ENCODE measurements at regions not wholly inside any gene's neighbourhood (a gene's known extent, or its start where the extent isn't known, plus 50 kb on each side); places are given as distances from the start of the nearest gene placed in this dataset.
"Not testable (repeated sequence)": the region's sequence is repeated elsewhere in the genome, so short reads cannot be mapped to it uniquely, and the experiment has no call there.

DNA sequence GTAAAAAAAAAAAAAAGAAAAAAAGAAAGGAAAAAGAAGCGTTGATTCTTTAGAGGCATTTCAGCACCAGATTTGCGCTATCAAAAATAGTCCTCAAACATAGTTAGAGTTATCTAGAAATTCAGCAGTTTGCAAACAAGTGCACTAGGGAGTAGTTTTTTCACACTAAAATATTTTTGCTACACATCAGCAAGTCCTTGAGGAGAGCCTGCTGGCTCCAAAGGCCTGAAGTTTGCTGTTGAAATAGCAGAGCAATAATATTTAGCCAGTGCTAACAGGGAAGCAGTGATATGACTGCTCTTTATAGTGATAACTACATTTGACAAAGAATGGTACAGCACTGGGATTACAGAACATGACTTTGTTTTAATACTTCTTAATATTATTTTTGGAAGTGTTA lies 472.2 kb downstream of the PCDH7 start:
- H3K4me3 ChIP-seq (ENCODE audit: insufficient read length, low read depth), result no peak overlapping the region
- no peak overlapping the region for H3K9ac ChIP-seq (ENCODE audit: insufficient read length, low read depth)
- DNase-seq (ENCODE audit: low read depth, low spot score), result no peak
- TF ChIP-seq ZNF274 (IDR thresholded peaks at IDR 0.05; ENCODE audit: low read depth, low read length) (no peak), YY1 (IDR thresholded peaks at IDR 0.05; ENCODE audit: insufficient read depth, insufficient read length) (no peak), SUZ12 (IDR thresholded peaks at IDR 0.05; ENCODE audit: extremely low read depth, insufficient read depth, insufficient read length) (no peak)
- H3K9me3 ChIP-seq (ENCODE audit: insufficient read depth, low read length), result no peaks in the 10 kb centered on the region
- H3K36me3 ChIP-seq (ENCODE audit: insufficient read depth, insufficient read length, low read length), result no peaks in the 10 kb centered on the region
- no peaks in the 10 kb centered on the region for H3K27me3 ChIP-seq (ENCODE audit: insufficient read depth, insufficient read length)
- no peaks in the 10 kb centered on the region for H3K4me1 ChIP-seq (ENCODE audit: insufficient read depth, insufficient read length)

DNA sequence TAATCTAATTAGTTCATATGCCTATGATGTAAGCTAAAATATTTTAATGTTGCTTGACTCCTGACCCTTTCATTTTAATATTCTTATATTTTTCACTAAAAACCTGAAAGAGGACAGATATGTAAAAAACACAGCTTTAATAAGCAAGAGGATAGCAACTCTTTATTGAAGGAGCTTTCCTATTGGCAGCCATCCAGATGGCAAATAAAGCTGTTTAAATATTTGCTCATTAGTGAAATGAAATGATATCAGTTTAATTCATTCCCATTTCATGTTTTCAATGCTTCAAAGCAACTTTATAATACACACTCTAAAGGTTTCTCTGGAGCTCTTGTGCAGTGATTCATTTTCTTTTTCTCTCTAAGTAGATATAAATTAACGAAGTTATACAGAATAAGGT lies 473.4 kb downstream of the PCDH7 start:
- TF ChIP-seq SUZ12 (IDR thresholded peaks at IDR 0.05; ENCODE audit: extremely low read depth, insufficient read depth, insufficient read length), result no peak
- TF ChIP-seq YY1 (IDR thresholded peaks at IDR 0.05; ENCODE audit: insufficient read depth, insufficient read length), result no peak
- TF ChIP-seq ZNF274 (IDR thresholded peaks at IDR 0.05; ENCODE audit: low read depth, low read length), result no peak
- H3K4me1 ChIP-seq (ENCODE audit: insufficient read depth, insufficient read length), result no peaks in the 10 kb centered on the region
- no peaks in the 10 kb centered on the region for H3K27me3 ChIP-seq (ENCODE audit: insufficient read depth, insufficient read length)
- no peak for DNase-seq (ENCODE audit: low read depth, low spot score)
- H3K9me3 ChIP-seq (ENCODE audit: insufficient read depth, low read length), result no peaks in the 10 kb centered on the region
- H3K36me3 ChIP-seq (ENCODE audit: insufficient read depth, insufficient read length, low read length), result no peaks in the 10 kb centered on the region
- H3K4me3 ChIP-seq (ENCODE audit: insufficient read length, low read depth), result no peak overlapping the region
- no peak overlapping the region for H3K9ac ChIP-seq (ENCODE audit: insufficient read length, low read depth)

DNA sequence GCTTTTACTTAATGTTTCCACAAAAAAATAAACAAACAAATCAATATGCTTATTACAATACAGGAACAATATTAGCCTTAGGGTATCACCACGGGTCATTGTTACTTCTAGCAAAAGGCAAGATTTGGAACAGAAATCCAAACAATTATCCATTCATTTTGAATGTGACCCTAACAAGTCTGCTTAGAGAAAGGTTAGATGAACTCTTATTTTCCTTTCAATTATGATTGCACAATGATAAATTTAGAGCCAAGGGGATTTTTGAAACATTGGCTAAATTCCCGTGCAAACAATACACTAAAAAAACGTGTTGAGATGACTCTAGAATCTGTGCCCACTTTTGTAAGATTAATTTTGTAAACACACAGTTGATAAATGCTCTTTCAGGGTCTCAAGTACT lies 474.7 kb downstream of the PCDH7 start:
- Histone ChIP-seq H3K9ac (ENCODE audit: insufficient read length, low read depth) (no peak overlapping the region), H3K27me3 (ENCODE audit: insufficient read depth, insufficient read length) (no peaks in the 10 kb centered on the region), H3K4me1 (ENCODE audit: insufficient read depth, insufficient read length) (no peaks in the 10 kb centered on the region), H3K4me3 (ENCODE audit: insufficient read length, low read depth) (no peak overlapping the region), H3K36me3 (ENCODE audit: insufficient read depth, insufficient read length, low read length) (no peaks in the 10 kb centered on the region), H3K9me3 (ENCODE audit: insufficient read depth, low read length) (peaks cover 6% of the 10 kb centered on the region; the same call in 1 of the 2 replicates)
- DNase-seq (ENCODE audit: low read depth, low spot score), result no peak
- TF ChIP-seq SUZ12 (IDR thresholded peaks at IDR 0.05; ENCODE audit: extremely low read depth, insufficient read depth, insufficient read length), result no peak
- no peak for TF ChIP-seq ZNF274 (IDR thresholded peaks at IDR 0.05; ENCODE audit: low read depth, low read length)
- TF ChIP-seq YY1 (IDR thresholded peaks at IDR 0.05; ENCODE audit: insufficient read depth, insufficient read length), result no peak

DNA sequence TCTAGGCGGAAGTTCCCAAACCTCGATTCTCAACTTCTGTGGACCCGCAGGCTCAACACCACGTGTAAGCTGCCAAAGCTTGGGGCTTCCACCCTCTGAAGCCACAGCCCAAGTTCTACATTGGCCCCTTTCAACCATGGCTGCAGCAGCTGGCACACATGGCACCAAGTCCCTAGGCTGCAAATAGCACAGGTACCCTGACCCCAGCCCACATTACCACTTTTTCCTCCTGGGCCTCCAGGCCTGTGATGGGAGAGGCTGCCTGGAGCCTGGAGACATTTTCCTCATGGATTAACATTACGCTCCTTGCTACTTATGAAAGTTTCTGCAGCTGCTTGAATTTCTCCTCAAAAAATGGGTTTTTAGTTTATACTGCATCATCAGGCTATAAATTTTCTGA lies 479.5 kb downstream of the PCDH7 start:
- H3K9me3 ChIP-seq (ENCODE audit: insufficient read depth, low read length), result peaks cover 6% of the 10 kb centered on the region; the same call in 1 of the 2 replicates
- TF ChIP-seq YY1 (IDR thresholded peaks at IDR 0.05; ENCODE audit: insufficient read depth, insufficient read length) (no peak), ZNF274 (IDR thresholded peaks at IDR 0.05; ENCODE audit: low read depth, low read length) (no peak), SUZ12 (IDR thresholded peaks at IDR 0.05; ENCODE audit: extremely low read depth, insufficient read depth, insufficient read length) (no peak)
- H3K4me1 ChIP-seq (ENCODE audit: insufficient read depth, insufficient read length), result no peaks in the 10 kb centered on the region
- H3K36me3 ChIP-seq (ENCODE audit: insufficient read depth, insufficient read length, low read length), result no peaks in the 10 kb centered on the region
- DNase-seq (ENCODE audit: low read depth, low spot score), result no peak
- no peaks in the 10 kb centered on the region for H3K27me3 ChIP-seq (ENCODE audit: insufficient read depth, insufficient read length)
- no peak overlapping the region for H3K4me3 ChIP-seq (ENCODE audit: insufficient read length, low read depth)
- no peak overlapping the region for H3K9ac ChIP-seq (ENCODE audit: insufficient read length, low read depth)

DNA sequence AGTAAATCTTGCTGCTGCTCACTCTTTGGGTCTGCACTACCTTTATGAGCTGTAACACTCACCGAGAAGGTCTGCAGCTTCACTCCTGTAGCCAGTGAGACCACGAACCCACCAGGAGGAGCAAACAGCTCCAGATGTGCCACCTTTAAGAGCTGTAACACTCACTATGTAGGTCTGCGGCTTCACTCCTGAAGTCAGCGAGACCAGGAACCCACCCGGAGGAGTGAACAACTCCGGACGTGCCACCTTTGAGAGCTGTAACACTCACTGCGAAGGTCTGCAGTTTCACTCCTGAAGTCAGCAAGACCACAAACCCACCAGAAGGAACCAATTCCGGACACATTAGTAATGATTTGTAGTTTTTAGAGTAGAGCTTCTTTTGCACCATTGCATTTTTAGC lies 481.9 kb downstream of the PCDH7 start:
- not testable (repeated sequence) for H3K27me3 ChIP-seq (ENCODE audit: insufficient read depth, insufficient read length); H3K9ac ChIP-seq (ENCODE audit: insufficient read length, low read depth); H3K4me3 ChIP-seq (ENCODE audit: insufficient read length, low read depth); H3K4me1 ChIP-seq (ENCODE audit: insufficient read depth, insufficient read length); DNase-seq (ENCODE audit: low read depth, low spot score); H3K36me3 ChIP-seq (ENCODE audit: insufficient read depth, insufficient read length, low read length); H3K9me3 ChIP-seq (ENCODE audit: insufficient read depth, low read length)

DNA sequence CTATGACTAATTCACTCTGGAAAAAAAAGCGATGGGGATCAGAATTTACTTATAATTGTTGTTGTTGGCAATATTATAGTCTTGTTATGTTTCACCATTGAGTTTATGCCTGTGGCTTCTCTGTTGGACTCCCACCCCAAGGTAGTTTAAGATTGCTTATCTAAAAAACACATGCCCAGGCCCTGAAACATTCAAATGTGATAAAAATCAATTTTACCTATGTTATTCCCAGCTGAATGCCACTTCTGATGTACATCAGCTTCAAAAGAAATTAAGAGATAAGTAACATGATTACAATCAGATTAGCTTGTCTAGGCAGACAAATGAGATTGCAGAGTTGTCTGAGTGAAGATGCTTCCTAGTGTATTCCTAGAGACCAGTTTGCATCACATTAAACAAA lies 484.7 kb downstream of the PCDH7 start:
- Histone ChIP-seq H3K9ac (ENCODE audit: insufficient read length, low read depth) (no peak overlapping the region), H3K9me3 (ENCODE audit: insufficient read depth, low read length) (no peaks in the 10 kb centered on the region; the same call in 1 of the 2 replicates), H3K4me1 (ENCODE audit: insufficient read depth, insufficient read length) (no peaks in the 10 kb centered on the region), H3K36me3 (ENCODE audit: insufficient read depth, insufficient read length, low read length) (no peaks in the 10 kb centered on the region), H3K4me3 (ENCODE audit: insufficient read length, low read depth) (no peak overlapping the region), H3K27me3 (ENCODE audit: insufficient read depth, insufficient read length) (no peaks in the 10 kb centered on the region)
- DNase-seq (ENCODE audit: low read depth, low spot score), result no peak
- no peak for TF ChIP-seq SUZ12 (IDR thresholded peaks at IDR 0.05; ENCODE audit: extremely low read depth, insufficient read depth, insufficient read length)
- TF ChIP-seq ZNF274 (IDR thresholded peaks at IDR 0.05; ENCODE audit: low read depth, low read length), result no peak
- no peak for TF ChIP-seq YY1 (IDR thresholded peaks at IDR 0.05; ENCODE audit: insufficient read depth, insufficient read length)

DNA sequence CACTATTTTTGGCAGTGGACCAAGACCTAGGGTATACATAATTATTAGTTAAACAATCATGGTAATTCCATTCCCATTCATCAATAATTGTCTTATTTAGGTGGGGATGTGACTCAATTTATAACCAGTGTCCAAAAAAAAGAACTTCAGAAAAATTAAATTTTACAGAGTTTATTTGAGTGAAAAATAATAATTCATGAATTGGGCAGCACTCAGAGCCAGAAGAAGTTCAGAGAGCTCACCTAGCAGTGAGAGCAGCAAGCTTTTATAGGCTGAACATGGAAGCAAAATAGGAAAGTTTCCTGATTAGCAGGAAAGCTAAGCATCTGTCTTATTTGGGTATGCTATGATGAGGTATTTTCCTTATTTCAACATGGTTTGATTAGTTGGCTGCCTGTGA lies 500.8 kb downstream of the PCDH7 start:
- H3K9me3 ChIP-seq (ENCODE audit: insufficient read depth, low read length), result no peaks in the 10 kb centered on the region
- H3K27me3 ChIP-seq (ENCODE audit: insufficient read depth, insufficient read length), result no peaks in the 10 kb centered on the region
- H3K4me1 ChIP-seq (ENCODE audit: insufficient read depth, insufficient read length), result no peaks in the 10 kb centered on the region
- no peak for TF ChIP-seq SUZ12 (IDR thresholded peaks at IDR 0.05; ENCODE audit: extremely low read depth, insufficient read depth, insufficient read length)
- no peak for TF ChIP-seq YY1 (IDR thresholded peaks at IDR 0.05; ENCODE audit: insufficient read depth, insufficient read length)
- no peak for TF ChIP-seq ZNF274 (IDR thresholded peaks at IDR 0.05; ENCODE audit: low read depth, low read length)
- no peaks in the 10 kb centered on the region for H3K36me3 ChIP-seq (ENCODE audit: insufficient read depth, insufficient read length, low read length)
- no peak overlapping the region for H3K4me3 ChIP-seq (ENCODE audit: insufficient read length, low read depth)
- DNase-seq (ENCODE audit: low read depth, low spot score), result no peak
- H3K9ac ChIP-seq (ENCODE audit: insufficient read length, low read depth), result no peak overlapping the region

DNA sequence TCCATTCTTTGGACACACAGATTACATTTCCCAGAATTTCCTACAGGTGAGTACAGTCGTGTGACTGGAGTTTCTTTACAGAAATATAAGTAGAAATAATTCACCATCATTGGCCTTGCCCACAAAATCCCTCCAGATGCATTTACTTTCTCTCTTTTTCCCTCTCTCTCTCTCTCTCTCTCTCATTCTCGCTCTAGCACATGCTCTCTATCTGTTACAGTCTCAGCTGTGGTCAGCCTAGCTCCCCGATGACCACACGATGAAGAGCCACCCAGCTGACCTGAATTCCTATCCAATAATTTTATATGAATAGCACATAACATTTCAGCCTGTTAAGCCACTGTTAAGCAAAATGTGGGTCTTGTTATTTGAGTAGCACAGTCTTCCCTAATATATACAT lies 507.9 kb downstream of the PCDH7 start:
- Histone ChIP-seq H3K9ac (ENCODE audit: insufficient read length, low read depth) (no peak overlapping the region), H3K27me3 (ENCODE audit: insufficient read depth, insufficient read length) (no peaks in the 10 kb centered on the region), H3K36me3 (ENCODE audit: insufficient read depth, insufficient read length, low read length) (no peaks in the 10 kb centered on the region), H3K4me1 (ENCODE audit: insufficient read depth, insufficient read length) (no peaks in the 10 kb centered on the region), H3K9me3 (ENCODE audit: insufficient read depth, low read length) (no peaks in the 10 kb centered on the region), H3K4me3 (ENCODE audit: insufficient read length, low read depth) (no peak overlapping the region)
- TF ChIP-seq SUZ12 (IDR thresholded peaks at IDR 0.05; ENCODE audit: extremely low read depth, insufficient read depth, insufficient read length) (no peak), ZNF274 (IDR thresholded peaks at IDR 0.05; ENCODE audit: low read depth, low read length) (no peak), YY1 (IDR thresholded peaks at IDR 0.05; ENCODE audit: insufficient read depth, insufficient read length) (no peak)
- DNase-seq (ENCODE audit: low read depth, low spot score), result no peak

Measured in NT2/D1 (cell line).